ENCODE measurements at regions not wholly inside any gene's neighbourhood (a gene's known extent, or its start where the extent isn't known, plus 50 kb on each side); places are given as distances from the start of the nearest gene placed in this dataset.

DNA sequence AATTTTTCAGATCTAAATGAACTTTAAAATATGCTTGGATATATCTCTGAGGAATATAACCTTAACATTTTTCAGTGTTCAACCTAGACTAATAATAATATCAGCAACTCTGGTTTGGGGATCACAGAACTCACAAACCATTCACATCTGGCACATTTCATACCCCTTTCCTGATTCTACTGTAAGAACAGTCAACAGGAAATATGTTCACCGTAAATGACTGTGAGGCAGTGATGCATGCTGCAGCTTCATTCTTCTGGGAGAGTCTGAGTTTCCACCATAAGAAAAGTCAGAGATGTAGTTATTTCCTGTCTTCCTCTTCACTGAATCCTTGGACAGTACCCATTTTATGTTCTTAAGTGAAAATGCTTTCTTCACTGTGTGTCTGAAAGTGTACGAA is 134.2 kb upstream of the IFNGR1 start:
- TF ChIP-seq POLR2A (IDR thresholded peaks at IDR 0.05) (no peak), CTCF (IDR thresholded peaks at IDR 0.05) (no peak)

Measured in body of pancreas (tissue), 4 donors.